Adipocyte (in vitro differentiated cells): ENCODE measurements at regions not wholly inside any gene's neighbourhood (a gene's known extent, or its start where the extent isn't known, plus 50 kb on each side); places are given as distances from the start of the nearest gene placed in this dataset.

Source experiments
- DNase-seq: peaks from one replicate; pipeline ENCODE4 v3.0.0-alpha.2; 2015; ENCODE audit warnings: low read depth
- H3K27me3 ChIP-seq: replicated peaks from 2 replicates; pipeline ENCODE4 v1.7.0; 2013; ENCODE audit warnings: mild to moderate bottlenecking, low read length, moderate library complexity; ENCODE audit not compliant: control insufficient read depth, insufficient read depth
- H3K36me3 ChIP-seq: 2 replicates; pipeline ENCODE4 v1.7.0; 2013; ENCODE audit warnings: low read length, mild to moderate bottlenecking, moderate library complexity; ENCODE audit not compliant: control insufficient read depth, insufficient read depth, severe bottlenecking
- H3K4me1 ChIP-seq: 2 replicates; pipeline ENCODE4 v1.7.0; 2013; ENCODE audit warnings: mild to moderate bottlenecking, low read length, moderate library complexity; ENCODE audit not compliant: control insufficient read depth, insufficient read depth
- H3K4me3 ChIP-seq: 2 replicates; pipeline ENCODE4 v1.7.0; 2013; ENCODE audit warnings: mild to moderate bottlenecking, low read length, moderate library complexity
- H3K9ac ChIP-seq: 2 replicates; pipeline ENCODE4 v1.7.0; 2013; ENCODE audit warnings: mild to moderate bottlenecking, low read length, moderate library complexity
- H3K9me3 ChIP-seq: 2 replicates; pipeline ENCODE4 v1.7.0; 2013; ENCODE audit warnings: mild to moderate bottlenecking, low read length, moderate library complexity; ENCODE audit not compliant: control insufficient read depth

GRCh38 chr5:38168029-38168428 is 90.3 kb upstream of the EGFLAM start:
- H3K36me3 ChIP-seq, result no peaks in the 10 kb centered on the region
- DNase-seq, result no peak
- H3K4me1 ChIP-seq, result peaks cover 4% of the 10 kb centered on the region
- H3K9ac ChIP-seq, result no peak overlapping the region
- H3K9me3 ChIP-seq, result no peaks in the 10 kb centered on the region
- H3K4me3 ChIP-seq, result no peak overlapping the region
- peaks cover 23% of the 10 kb centered on the region for H3K27me3 ChIP-seq

GRCh38 chr5:38167562-38167996 is 90.8 kb upstream of the EGFLAM start:
- H3K9me3 ChIP-seq, result no peaks in the 10 kb centered on the region
- no peak overlapping the region for H3K9ac ChIP-seq
- peaks cover 23% of the 10 kb centered on the region for H3K27me3 ChIP-seq
- H3K4me1 ChIP-seq, result peaks cover 4% of the 10 kb centered on the region
- H3K36me3 ChIP-seq, result no peaks in the 10 kb centered on the region
- no peak for DNase-seq
- H3K4me3 ChIP-seq, result no peak overlapping the region

- Histone ChIP-seq H3K36me3 (no peaks in the 10 kb centered on the region), H3K9ac (no peak overlapping the region), H3K27me3 (peaks cover 24% of the 10 kb centered on the region), H3K9me3 (no peaks in the 10 kb centered on the region), H3K4me3 (no peak overlapping the region), H3K4me1 (peaks cover 4% of the 10 kb centered on the region)
- no peak for DNase-seq
These were observed 91.5 kb upstream of the EGFLAM start for GRCh38 chr5:38166832-38167231.

- no peak for DNase-seq
- Histone ChIP-seq H3K4me1 (peaks cover 4% of the 10 kb centered on the region), H3K27me3 (peaks cover 27% of the 10 kb centered on the region), H3K4me3 (no peak overlapping the region), H3K9me3 (no peaks in the 10 kb centered on the region), H3K9ac (no peak overlapping the region), H3K36me3 (no peaks in the 10 kb centered on the region)
These were observed 92.9 kb upstream of the EGFLAM start for GRCh38 chr5:38165435-38165834.

GRCh38 chr5:38164776-38165399 is 93.5 kb upstream of the EGFLAM start:
- Histone ChIP-seq H3K9ac (no peak overlapping the region), H3K4me1 (peaks cover 4% of the 10 kb centered on the region), H3K4me3 (no peak overlapping the region), H3K27me3 (peaks cover 27% of the 10 kb centered on the region), H3K36me3 (no peaks in the 10 kb centered on the region), H3K9me3 (no peaks in the 10 kb centered on the region)
- DNase-seq, result no peak

- Histone ChIP-seq H3K4me3 (no peak overlapping the region), H3K36me3 (no peaks in the 10 kb centered on the region), H3K9me3 (no peaks in the 10 kb centered on the region), H3K27me3 (peaks cover 32% of the 10 kb centered on the region), H3K9ac (no peak overlapping the region), H3K4me1 (peaks cover 4% of the 10 kb centered on the region)
- no peak for DNase-seq
These were observed 94.6 kb upstream of the EGFLAM start for GRCh38 chr5:38163636-38164237.

GRCh38 chr5:38162625-38163024 is 95.7 kb upstream of the EGFLAM start:
- no peaks in the 10 kb centered on the region for H3K9me3 ChIP-seq
- no peak overlapping the region for H3K4me3 ChIP-seq
- no peak for DNase-seq
- H3K27me3 ChIP-seq, result peaks cover 28% of the 10 kb centered on the region
- no peaks in the 10 kb centered on the region for H3K36me3 ChIP-seq
- peaks cover 4% of the 10 kb centered on the region for H3K4me1 ChIP-seq
- no peak overlapping the region for H3K9ac ChIP-seq

GRCh38 chr5:38157024-38157423 is 101.3 kb upstream of the EGFLAM start:
- H3K4me1 ChIP-seq, result no peaks in the 10 kb centered on the region
- H3K27me3 ChIP-seq, result peaks cover 51% of the 10 kb centered on the region
- H3K9ac ChIP-seq, result no peak overlapping the region
- DNase-seq, result no peak
- H3K36me3 ChIP-seq, result no peaks in the 10 kb centered on the region
- no peak overlapping the region for H3K4me3 ChIP-seq
- no peaks in the 10 kb centered on the region for H3K9me3 ChIP-seq

- no peak for DNase-seq
- Histone ChIP-seq H3K9ac (no peak overlapping the region), H3K4me3 (no peak overlapping the region), H3K36me3 (no peaks in the 10 kb centered on the region), H3K4me1 (no peaks in the 10 kb centered on the region), H3K9me3 (no peaks in the 10 kb centered on the region), H3K27me3 (peaks cover 57% of the 10 kb centered on the region)
These were observed 103.6 kb upstream of the EGFLAM start for GRCh38 chr5:38154615-38155204.

GRCh38 chr5:38151878-38152277 is 106.5 kb upstream of the EGFLAM start:
- no peaks in the 10 kb centered on the region for H3K36me3 ChIP-seq
- no peak for DNase-seq
- no peak overlapping the region for H3K4me3 ChIP-seq
- H3K9ac ChIP-seq, result no peak overlapping the region
- H3K27me3 ChIP-seq, result peaks cover 35% of the 10 kb centered on the region
- H3K4me1 ChIP-seq, result no peaks in the 10 kb centered on the region
- H3K9me3 ChIP-seq, result no peaks in the 10 kb centered on the region

- Histone ChIP-seq H3K4me1 (no peaks in the 10 kb centered on the region), H3K27me3 (peaks cover 21% of the 10 kb centered on the region), H3K4me3 (no peak overlapping the region), H3K9me3 (no peaks in the 10 kb centered on the region), H3K9ac (no peak overlapping the region), H3K36me3 (no peaks in the 10 kb centered on the region)
- DNase-seq, result no peak
These were observed 108.6 kb upstream of the EGFLAM start for GRCh38 chr5:38149815-38150195.
